HEK293T (cell line): ENCODE measurements at regions not wholly inside any gene's neighbourhood (a gene's known extent, or its start where the extent isn't known, plus 50 kb on each side); places are given as distances from the start of the nearest gene placed in this dataset.
"Not testable (repeated sequence)": the region's sequence is repeated elsewhere in the genome, so short reads cannot be mapped to it uniquely, and the experiment has no call there.

Source experiments
- CTCF ChIA-PET: fragments of 350-600 bp; formaldehyde crosslinking; extraction: SDS; loops from one replicate; lab custom pipeline; 2021; ENCODE audit warnings: antibody characterized with exemption, inconsistent platforms; lab: Yijun Ruan, JAX
- POLR2A ChIA-PET: fragments of 350-600 bp; formaldehyde crosslinking; extraction: SDS; loops from one replicate; lab custom pipeline; 2020; ENCODE audit warnings: antibody characterized with exemption, inconsistent platforms; lab: Yijun Ruan, JAX
- DNase-seq: peaks from one replicate; pipeline ENCODE4 v3.0.0; 2012; ENCODE audit warnings: mixed read lengths; ENCODE audit errors: extremely low spot score
- BHLHE40 ChIP-seq: fragments of 450-650 bp; IDR thresholded peaks from 2 replicates; pipeline ENCODE4 v1.6.1; 2016; ENCODE audit warnings: mild to moderate bottlenecking, moderate library complexity, borderline replicate concordance
- CTBP1 ChIP-seq: fragments of 450-650 bp; IDR thresholded peaks from 2 replicates; pipeline ENCODE4 v1.6.1; 2016; ENCODE audit warnings: borderline replicate concordance
- ELF4 ChIP-seq: fragments of 450-650 bp; IDR thresholded peaks from 2 replicates; pipeline ENCODE4 v1.6.1; 2017; ENCODE audit warnings: antibody characterized with exemption
- FOXA1 ChIP-seq: fragments of 450-650 bp; IDR thresholded peaks from 2 replicates; pipeline ENCODE4 v1.6.1; 2016; ENCODE audit warnings: mild to moderate bottlenecking
- FOXK2 ChIP-seq: fragments of 450-650 bp; IDR thresholded peaks from 2 replicates; pipeline ENCODE4 v1.6.1; 2016; ENCODE audit warnings: mild to moderate bottlenecking
- FOXM1 ChIP-seq: fragments of 450-650 bp; IDR thresholded peaks from 2 replicates; pipeline ENCODE4 v1.6.1; 2017; ENCODE audit warnings: mild to moderate bottlenecking, borderline replicate concordance
- HDGF ChIP-seq: fragments of 450-650 bp; IDR thresholded peaks from 2 replicates; pipeline ENCODE4 v1.6.1; 2017; ENCODE audit warnings: antibody characterized with exemption, borderline replicate concordance
- L3MBTL2 ChIP-seq: fragments of 450-650 bp; conservative IDR thresholded peaks from 2 replicates; pipeline ENCODE4 v1.6.1; 2016; ENCODE audit warnings: mild to moderate bottlenecking
- LEF1 ChIP-seq: fragments of 450-650 bp; IDR thresholded peaks from 2 replicates; pipeline ENCODE4 v1.6.1; 2017; ENCODE audit warnings: mild to moderate bottlenecking, borderline replicate concordance
- NFRKB ChIP-seq: fragments of 450-650 bp; IDR thresholded peaks from 2 replicates; pipeline ENCODE4 v1.6.1; 2016; ENCODE audit warnings: mild to moderate bottlenecking, moderate library complexity
- PKNOX1 ChIP-seq: fragments of 450-650 bp; IDR thresholded peaks from 2 replicates; pipeline ENCODE4 v1.6.1; 2016
- SP1 ChIP-seq: fragments of 450-650 bp; IDR thresholded peaks from 2 replicates; pipeline ENCODE4 v1.6.1; 2017
- SUZ12 ChIP-seq: fragments of 450-650 bp; IDR thresholded peaks from 2 replicates; pipeline ENCODE4 v1.6.1; 2016; ENCODE audit warnings: mild to moderate bottlenecking
- TARDBP ChIP-seq: fragments of 450-650 bp; IDR thresholded peaks from 2 replicates; pipeline ENCODE4 v1.6.1; 2016
- ZNF384 ChIP-seq: fragments of 450-650 bp; IDR thresholded peaks from 2 replicates; pipeline ENCODE4 v1.6.1; 2016

GRCh38 chr1:235052067-235053008 is 76.3 kb downstream of the TOMM20 start:
- POLR2A ChIA-PET: interaction anchor here (0.5 to 0.9 kb wide), 2 partner anchors 66 to 81 kb away, joined by 3 to 4 read pairs; no protein-coding TSS in a partner anchor
- no peak for DNase-seq

GRCh38 chr1:235051521-235051920 is 77.1 kb downstream of the TOMM20 start:
- ChIA-PET CTCF (interaction anchor here (1.4 kb wide), 1 partner anchor 15 kb away, joined by 4 read pairs; no protein-coding TSS in a partner anchor), POLR2A (no interaction called here)
- no peak for DNase-seq
- no peak for TF ChIP-seq SUZ12
- no peak for TF ChIP-seq ZNF384
- no peak for TF ChIP-seq FOXA1
- no peak for TF ChIP-seq TARDBP

More at GRCh38 chr1:235052067-235053008, 76.3 kb downstream of the TOMM20 start:
- CTCF ChIA-PET: no interaction called here
- no peak for TF ChIP-seq LEF1
- 0 out of 2 replicates have a peak, but pooled peaks have one; percentile 30 for TF ChIP-seq PKNOX1

- POLR2A ChIA-PET: interaction anchor here (0.6 kb wide), 1 partner anchor 62 kb away, joined by 3 read pairs; no protein-coding TSS in a partner anchor
- CTCF ChIA-PET: interaction anchor here (1.4 kb wide), 1 partner anchor 16 kb away, joined by 4 read pairs; no protein-coding TSS in a partner anchor
- no peak for TF ChIP-seq LEF1
- peak; percentile 41 for DNase-seq
These were observed 77.7 kb downstream of the TOMM20 start for GRCh38 chr1:235050911-235051360.

- DNase-seq, POLR2A ChIA-PET, CTCF ChIA-PET: not testable (repeated sequence)
These were observed 78.8 kb downstream of the TOMM20 start for GRCh38 chr1:235049716-235050378.

- POLR2A ChIA-PET: no interaction called here
- CTCF ChIA-PET: interaction anchor here (0.5 to 0.6 kb wide), 2 partner anchors 15 to 19 kb away, joined by 3 to 4 read pairs; no protein-coding TSS in a partner anchor
- no peak for DNase-seq
- TF ChIP-seq SUZ12 (no peak), FOXK2 (no peak), PKNOX1 (no peak), BHLHE40 (no peak), LEF1 (no peak), TARDBP (no peak), ZNF384 (no peak), FOXM1 (no peak), FOXA1 (no peak), HDGF (no peak), ELF4 (no peak)
These were observed 79.4 kb downstream of the TOMM20 start for GRCh38 chr1:235049217-235049616.

- ChIA-PET CTCF (interaction anchor here (0.6 to 1.0 kb wide), 2 partner anchors 170 to 185 kb away, joined by 3 to 5 read pairs; no protein-coding TSS in a partner anchor), POLR2A (no interaction called here)
- TF ChIP-seq FOXM1: no peak
- no peak for DNase-seq
These were observed 81.2 kb downstream of the TOMM20 start for GRCh38 chr1:235047331-235047871.

GRCh38 chr1:235045921-235046601 is 82.6 kb downstream of the TOMM20 start:
- DNase-seq: no peak
- ChIA-PET CTCF (interaction anchor here (0.6 to 1.1 kb wide), 2 partner anchors 21 to 140 kb away, joined by 3 to 6 read pairs; no protein-coding TSS in a partner anchor), POLR2A (no interaction called here)
- TF ChIP-seq LEF1 (no peak), L3MBTL2 (no peak), NFRKB (no peak), FOXK2 (no peak), SP1 (no peak), PKNOX1 (no peak), ZNF384 (no peak), HDGF (no peak), BHLHE40 (no peak), TARDBP (no peak), CTBP1 (no peak)
